Tongue (tissue), 1 donor: ENCODE measurements at regions not wholly inside any gene's neighbourhood (a gene's known extent, or its start where the extent isn't known, plus 50 kb on each side); places are given as distances from the start of the nearest gene placed in this dataset.
A peak's percentile ranks its signal among the peaks of the same experiment; 100 is the strongest.

Source experiments
- DNase-seq: peaks from one replicate; pipeline ENCODE4 v3.0.0-alpha.2; 2015

- DNase-seq = peak; percentile 54
These were observed 948.2 kb downstream of the BCL11B start for GRCh38 chr14:98323836-98324235.

GRCh38 chr14:98325761-98326160 lies 946.2 kb downstream of the BCL11B start:
- no peak for DNase-seq

GRCh38 chr14:98328496-98328895 lies 943.5 kb downstream of the BCL11B start:
- DNase-seq = peak; percentile 91

GRCh38 chr14:98334186-98334585 lies 937.8 kb downstream of the BCL11B start:
- DNase-seq = no peak

- peak; percentile 10 for DNase-seq
These were observed 930.8 kb downstream of the BCL11B start for GRCh38 chr14:98341211-98341610.

- DNase-seq = no peak
These were observed 926.8 kb downstream of the BCL11B start for GRCh38 chr14:98345161-98345560.

- no peak for DNase-seq
These were observed 924.3 kb downstream of the BCL11B start for GRCh38 chr14:98347686-98348085.

GRCh38 chr14:98348505-98348904 lies 923.5 kb downstream of the BCL11B start:
- no peak for DNase-seq

- DNase-seq = no peak
These were observed 921.8 kb downstream of the BCL11B start for GRCh38 chr14:98350213-98350612.

- DNase-seq = peak; percentile 17
These were observed 907.0 kb downstream of the BCL11B start for GRCh38 chr14:98364961-98365360.

GRCh38 chr14:98366429-98366828 lies 905.6 kb downstream of the BCL11B start:
- no peak for DNase-seq

- DNase-seq = no peak
These were observed 903.8 kb downstream of the BCL11B start for GRCh38 chr14:98368221-98368620.

GRCh38 chr14:98368916-98369315 lies 903.1 kb downstream of the BCL11B start:
- no peak for DNase-seq

- DNase-seq = no peak
These were observed 902.7 kb downstream of the BCL11B start for GRCh38 chr14:98369344-98369743.

- DNase-seq = peak; percentile 79
These were observed 901.6 kb downstream of the BCL11B start for GRCh38 chr14:98370352-98370751.

GRCh38 chr14:98371141-98371540 lies 900.9 kb downstream of the BCL11B start:
- no peak for DNase-seq

- no peak for DNase-seq
These were observed 897.9 kb downstream of the BCL11B start for GRCh38 chr14:98374136-98374535.

GRCh38 chr14:98375566-98375965 lies 896.4 kb downstream of the BCL11B start:
- peak; percentile 84 for DNase-seq

- DNase-seq = no peak
These were observed 892.2 kb downstream of the BCL11B start for GRCh38 chr14:98379830-98380229.

GRCh38 chr14:98382662-98383061 lies 889.3 kb downstream of the BCL11B start:
- no peak for DNase-seq

- no peak for DNase-seq
These were observed 886.1 kb downstream of the BCL11B start for GRCh38 chr14:98385851-98386250.

GRCh38 chr14:98391061-98391460 lies 880.9 kb downstream of the BCL11B start:
- no peak for DNase-seq

GRCh38 chr14:98393527-98393926 lies 878.5 kb downstream of the BCL11B start:
- DNase-seq = no peak

GRCh38 chr14:98404811-98405210 lies 867.2 kb downstream of the BCL11B start:
- no peak for DNase-seq

- no peak for DNase-seq
These were observed 863.9 kb downstream of the BCL11B start for GRCh38 chr14:98408024-98408555.
